ENCODE measurements at regions not wholly inside any gene's neighbourhood (a gene's known extent, or its start where the extent isn't known, plus 50 kb on each side); places are given as distances from the start of the nearest gene placed in this dataset.

DNA sequence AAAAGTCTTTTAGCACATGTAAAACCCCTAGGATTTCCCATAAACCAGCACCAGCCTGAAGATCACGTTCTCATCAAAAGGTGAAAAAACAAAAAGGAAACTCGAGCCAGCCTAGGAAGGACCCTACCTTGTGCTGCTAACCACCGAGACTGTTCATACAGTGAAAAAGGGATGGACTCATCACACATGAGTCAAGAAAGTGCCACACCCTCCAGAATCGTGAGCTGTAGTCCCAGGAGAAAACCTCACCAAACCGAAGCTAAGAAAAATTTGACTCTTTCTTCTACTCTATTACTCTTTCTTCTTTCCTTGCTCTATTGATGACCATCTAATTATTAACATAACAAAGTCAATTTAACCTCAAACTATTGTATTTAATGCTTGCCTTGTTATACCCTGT lies 124.8 kb upstream of the USP9Y start:
- TF ChIP-seq, protein P1, sequence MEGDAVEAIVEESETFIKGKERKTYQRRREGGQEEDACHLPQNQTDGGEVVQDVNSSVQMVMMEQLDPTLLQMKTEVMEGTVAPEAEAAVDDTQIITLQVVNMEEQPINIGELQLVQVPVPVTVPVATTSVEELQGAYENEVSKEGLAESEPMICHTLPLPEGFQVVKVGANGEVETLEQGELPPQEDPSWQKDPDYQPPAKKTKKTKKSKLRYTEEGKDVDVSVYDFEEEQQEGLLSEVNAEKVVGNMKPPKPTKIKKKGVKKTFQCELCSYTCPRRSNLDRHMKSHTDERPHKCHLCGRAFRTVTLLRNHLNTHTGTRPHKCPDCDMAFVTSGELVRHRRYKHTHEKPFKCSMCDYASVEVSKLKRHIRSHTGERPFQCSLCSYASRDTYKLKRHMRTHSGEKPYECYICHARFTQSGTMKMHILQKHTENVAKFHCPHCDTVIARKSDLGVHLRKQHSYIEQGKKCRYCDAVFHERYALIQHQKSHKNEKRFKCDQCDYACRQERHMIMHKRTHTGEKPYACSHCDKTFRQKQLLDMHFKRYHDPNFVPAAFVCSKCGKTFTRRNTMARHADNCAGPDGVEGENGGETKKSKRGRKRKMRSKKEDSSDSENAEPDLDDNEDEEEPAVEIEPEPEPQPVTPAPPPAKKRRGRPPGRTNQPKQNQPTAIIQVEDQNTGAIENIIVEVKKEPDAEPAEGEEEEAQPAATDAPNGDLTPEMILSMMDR (IDR thresholded peaks at IDR 0.05) = no peak
- TF ChIP-seq POLR2A (IDR thresholded peaks at IDR 0.05) (no peak), POLR2AphosphoS5 (IDR thresholded peaks at IDR 0.05) (no peak), EP300 (IDR thresholded peaks at IDR 0.05) (no peak)
